Brain microvascular endothelial cell (primary cell): ENCODE measurements at regions not wholly inside any gene's neighbourhood (a gene's known extent, or its start where the extent isn't known, plus 50 kb on each side); places are given as distances from the start of the nearest gene placed in this dataset.

Experiments
- DNase-seq: peaks from one replicate; pipeline ENCODE4 v3.0.0-alpha.2; 2020
- H3K27ac ChIP-seq: fragments of 250-450 bp; sonication (Bioruptor Pico); 2 replicates; pipeline ENCODE4 v1.5.1; 2020; ENCODE audit warnings: mild to moderate bottlenecking, moderate library complexity
- H3K27me3 ChIP-seq: fragments of 250-450 bp; sonication (Bioruptor Pico); replicated peaks from 2 replicates; pipeline ENCODE4 v1.5.1; 2020; ENCODE audit warnings: mild to moderate bottlenecking
- H3K36me3 ChIP-seq: fragments of 250-450 bp; sonication (Bioruptor Pico); replicated peaks from 2 replicates; pipeline ENCODE4 v1.5.1; 2020; ENCODE audit warnings: mild to moderate bottlenecking
- H3K4me3 ChIP-seq: 2 replicates; pipeline ENCODE4 v1.5.1; 2011; ENCODE audit warnings: low read depth, mild to moderate bottlenecking, control low read depth, low read length, moderate library complexity
- in situ Hi-C: cut with HindIII; loops from 2 replicates; pipeline ENCODE4 v1.10.0; 2017; ENCODE audit warnings: low sequenced_read_pairs, low pct_ligation_motif_present
- TF ChIP-seq, protein P1 (sequence below): IDR thresholded peaks from 2 replicates; pipeline ENCODE4 v1.5.1; 2011; ENCODE audit warnings: low read depth, mild to moderate bottlenecking, moderate library complexity, low read length, control low read depth, inconsistent platforms; ENCODE audit errors: missing control alignments

DNA sequence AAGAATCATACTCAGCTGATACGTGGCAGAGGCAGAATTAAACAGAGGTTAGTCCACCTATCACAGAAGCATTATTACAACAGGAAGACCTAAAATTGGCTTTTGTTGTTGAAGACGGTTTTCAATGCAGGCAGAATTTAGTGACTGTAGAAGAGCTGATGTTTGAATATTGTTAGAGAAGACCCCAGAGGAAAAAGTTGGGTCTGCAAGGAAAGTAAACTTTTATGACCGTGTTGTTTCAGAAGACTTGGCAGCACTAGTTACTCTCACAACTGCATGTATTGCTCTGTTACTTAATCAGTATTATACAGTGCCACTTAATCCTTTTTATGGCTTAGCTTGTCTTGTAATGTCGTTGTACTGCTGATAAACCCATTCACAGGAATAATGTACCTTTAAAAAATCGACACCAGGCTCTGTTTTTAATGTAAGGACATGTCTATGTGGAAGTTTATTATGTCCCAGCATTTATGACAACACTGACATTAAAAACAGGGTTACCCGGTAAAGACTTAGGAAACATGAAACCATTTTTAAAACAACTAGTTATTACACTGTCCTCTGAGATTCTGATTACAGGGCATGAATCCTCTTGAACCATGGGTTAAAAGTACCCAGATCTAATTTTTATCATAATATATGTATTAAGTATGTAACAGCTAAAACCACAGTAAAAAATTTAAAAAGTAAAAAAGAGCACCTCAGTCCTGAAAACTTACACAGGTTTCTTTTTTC is 235.4 kb downstream of the TTLL7 start:
- TF ChIP-seq, protein P1, sequence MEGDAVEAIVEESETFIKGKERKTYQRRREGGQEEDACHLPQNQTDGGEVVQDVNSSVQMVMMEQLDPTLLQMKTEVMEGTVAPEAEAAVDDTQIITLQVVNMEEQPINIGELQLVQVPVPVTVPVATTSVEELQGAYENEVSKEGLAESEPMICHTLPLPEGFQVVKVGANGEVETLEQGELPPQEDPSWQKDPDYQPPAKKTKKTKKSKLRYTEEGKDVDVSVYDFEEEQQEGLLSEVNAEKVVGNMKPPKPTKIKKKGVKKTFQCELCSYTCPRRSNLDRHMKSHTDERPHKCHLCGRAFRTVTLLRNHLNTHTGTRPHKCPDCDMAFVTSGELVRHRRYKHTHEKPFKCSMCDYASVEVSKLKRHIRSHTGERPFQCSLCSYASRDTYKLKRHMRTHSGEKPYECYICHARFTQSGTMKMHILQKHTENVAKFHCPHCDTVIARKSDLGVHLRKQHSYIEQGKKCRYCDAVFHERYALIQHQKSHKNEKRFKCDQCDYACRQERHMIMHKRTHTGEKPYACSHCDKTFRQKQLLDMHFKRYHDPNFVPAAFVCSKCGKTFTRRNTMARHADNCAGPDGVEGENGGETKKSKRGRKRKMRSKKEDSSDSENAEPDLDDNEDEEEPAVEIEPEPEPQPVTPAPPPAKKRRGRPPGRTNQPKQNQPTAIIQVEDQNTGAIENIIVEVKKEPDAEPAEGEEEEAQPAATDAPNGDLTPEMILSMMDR: no peak
- no peak overlapping the region for H3K27ac ChIP-seq
- in situ Hi-C loops: no loop called here
- no peak overlapping the region for H3K4me3 ChIP-seq
- H3K27me3 ChIP-seq: no peaks in the 10 kb centered on the region
- no peak for DNase-seq
- H3K36me3 ChIP-seq: no peaks in the 10 kb centered on the region

DNA sequence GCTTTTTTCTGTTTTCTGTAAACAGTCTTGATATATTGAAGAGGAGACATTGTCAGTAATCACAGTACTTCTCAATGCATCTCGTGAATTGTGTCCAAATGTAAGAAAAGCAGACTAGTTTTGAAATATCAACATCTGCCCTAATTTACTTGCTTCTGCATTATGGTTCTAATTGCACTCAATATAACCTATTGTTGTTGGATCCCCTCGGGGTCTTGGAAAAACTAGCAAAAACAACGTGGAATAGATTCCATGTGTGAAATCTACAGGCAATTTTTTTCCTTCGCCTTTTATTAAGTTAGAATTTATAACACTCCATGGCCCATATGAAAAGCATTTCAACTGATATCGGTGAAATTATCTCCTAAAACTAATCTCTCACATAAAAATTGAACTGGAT is 236.5 kb downstream of the TTLL7 start:
- H3K27me3 ChIP-seq: no peaks in the 10 kb centered on the region
- in situ Hi-C loops: no loop called here
- TF ChIP-seq, protein P1: no peak
- no peak overlapping the region for H3K27ac ChIP-seq
- no peaks in the 10 kb centered on the region for H3K36me3 ChIP-seq
- DNase-seq: no peak
- no peak overlapping the region for H3K4me3 ChIP-seq

DNA sequence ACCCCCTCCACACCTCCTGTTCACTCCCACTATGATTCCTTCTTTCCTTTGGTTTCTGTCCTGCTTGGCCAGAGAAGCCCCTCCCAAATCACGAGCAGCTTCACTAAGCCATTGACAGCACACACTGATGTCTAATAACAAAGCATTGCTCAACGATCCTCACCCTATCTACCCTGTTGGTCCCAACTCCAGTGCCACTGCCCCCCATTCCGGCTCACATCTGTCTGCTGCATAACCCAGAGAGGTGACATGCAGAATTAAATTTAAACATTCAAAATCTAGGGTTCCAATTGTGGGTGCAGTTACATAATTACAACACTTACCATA is 236.9 kb downstream of the TTLL7 start:
- TF ChIP-seq, protein P1: no peak
- in situ Hi-C loops: no loop called here

DNA sequence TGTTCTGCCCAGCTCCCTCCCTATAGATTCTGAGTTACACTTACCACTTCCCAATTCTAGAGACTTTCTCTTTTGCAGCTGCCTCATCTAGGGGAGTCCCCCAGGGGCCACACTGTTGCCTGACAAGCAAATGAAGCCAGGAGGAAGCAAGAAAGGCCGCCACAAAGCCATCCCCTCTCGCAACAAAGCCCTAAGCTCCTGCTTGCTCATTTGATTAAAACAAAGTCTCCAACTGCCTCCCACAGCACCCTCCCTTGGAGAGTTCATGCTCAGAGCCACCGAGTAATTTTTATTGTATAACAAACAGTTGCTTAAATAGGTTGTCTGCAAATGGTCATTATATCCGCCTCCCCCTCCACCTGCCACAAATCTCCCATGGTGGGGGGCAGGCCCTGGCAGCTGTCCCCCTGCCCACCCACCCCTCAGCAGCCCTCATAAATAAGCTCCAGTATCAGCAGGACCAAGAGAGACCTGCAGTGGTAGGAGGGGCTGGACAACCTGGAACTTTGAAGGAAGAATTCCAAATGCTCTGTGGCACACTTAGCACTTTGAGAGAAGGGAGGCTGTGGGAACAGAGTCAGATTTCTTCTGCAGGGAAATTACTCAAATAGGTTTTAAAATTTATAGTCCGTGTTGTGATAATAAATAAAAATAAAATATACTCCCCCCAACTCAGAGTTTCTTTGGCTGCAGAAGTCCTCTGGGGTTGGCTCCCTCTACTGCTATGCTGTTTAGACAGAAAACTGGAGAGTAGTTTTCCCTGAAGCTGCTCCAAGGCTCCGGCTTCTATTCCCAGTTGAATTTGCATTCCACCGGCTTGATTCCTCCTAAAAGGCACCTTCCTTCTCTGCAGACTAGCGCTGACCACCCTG is 237.5 kb downstream of the TTLL7 start:
- H3K27me3 ChIP-seq: no peaks in the 10 kb centered on the region
- no peak overlapping the region for H3K4me3 ChIP-seq
- no peak overlapping the region for H3K27ac ChIP-seq
- no peaks in the 10 kb centered on the region for H3K36me3 ChIP-seq
- TF ChIP-seq, protein P1: no peak
- DNase-seq: no peak
- in situ Hi-C loops: no loop called here

More for the DNA sequence above, 236.9 kb downstream of the TTLL7 start:
- no peak for DNase-seq
- Histone ChIP-seq H3K27me3 (no peaks in the 10 kb centered on the region), H3K36me3 (no peaks in the 10 kb centered on the region), H3K27ac (no peak overlapping the region), H3K4me3 (no peak overlapping the region)

DNA sequence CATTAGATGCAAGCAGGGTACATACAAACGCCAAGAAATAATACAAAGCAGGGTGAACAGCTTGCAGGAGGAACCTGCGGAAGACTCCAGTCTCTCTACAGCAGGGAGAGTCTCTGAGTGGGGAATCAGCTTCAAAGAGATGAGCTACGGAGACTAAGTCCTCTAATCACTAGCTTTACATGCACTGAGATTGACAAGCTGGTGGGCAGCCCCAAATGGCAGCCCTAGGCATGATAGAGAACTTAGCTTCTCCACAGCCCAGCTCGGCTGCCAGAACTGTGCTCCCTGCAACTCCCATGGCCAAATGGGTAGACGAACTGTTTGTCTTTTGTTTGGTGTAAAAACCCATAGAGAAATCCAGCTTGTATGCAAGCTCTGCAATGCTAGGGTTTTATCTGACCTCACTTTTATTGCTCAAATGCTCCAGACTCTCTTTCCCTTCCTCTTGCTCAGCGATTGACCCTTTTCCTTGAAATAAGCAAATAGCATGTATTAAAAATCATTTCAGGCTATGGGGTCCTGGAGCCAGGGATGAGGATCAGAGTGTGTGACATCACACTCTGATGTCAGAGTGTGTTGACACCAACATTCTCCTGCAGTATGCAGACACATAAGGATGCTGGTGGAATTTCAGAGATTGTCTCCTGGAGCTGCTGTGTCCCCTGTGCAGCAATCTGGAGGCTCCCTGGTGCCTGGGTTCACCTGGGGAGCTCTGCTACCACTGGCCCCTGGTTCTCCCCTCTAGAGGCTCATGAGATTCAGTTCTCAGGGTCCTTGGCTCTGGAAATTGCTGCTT is 238.5 kb downstream of the TTLL7 start:
- Histone ChIP-seq H3K4me3 (no peak overlapping the region), H3K27me3 (no peaks in the 10 kb centered on the region), H3K36me3 (no peaks in the 10 kb centered on the region), H3K27ac (no peak overlapping the region)
- in situ Hi-C loops: no loop called here
- TF ChIP-seq, protein P1: no peak
- DNase-seq: no peak
